HG03175 (cell line): ENCODE measurements at regions not wholly inside any gene's neighbourhood (a gene's known extent, or its start where the extent isn't known, plus 50 kb on each side); places are given as distances from the start of the nearest gene placed in this dataset.

Experiments
- ATAC-seq: cut with Tn5 transposase; IDR thresholded peaks from one replicate; pipeline ENCODE4 v1.9.1; 2021; ENCODE audit warnings: mild to moderate bottlenecking, moderate library complexity; ENCODE audit not compliant: unreplicated experiment

DNA sequence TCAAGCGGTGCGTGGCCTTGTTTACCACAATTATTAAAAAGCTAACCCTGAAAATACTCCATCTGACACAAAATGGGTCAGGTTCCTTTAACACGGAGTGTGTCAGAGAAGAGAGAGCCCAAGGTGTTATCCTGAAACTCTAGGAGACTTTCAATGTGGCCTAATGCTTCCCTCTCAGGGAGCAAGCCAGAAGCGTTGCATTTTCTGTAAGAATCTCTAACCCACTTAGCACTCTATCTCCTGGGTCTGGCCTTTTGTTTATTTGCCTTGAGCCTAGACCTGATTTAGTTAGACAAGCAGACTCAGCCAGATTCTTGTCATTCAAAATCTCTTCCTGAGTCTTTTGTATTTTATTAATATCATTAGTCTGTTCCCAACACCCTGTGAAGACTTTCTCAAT is 184.0 kb upstream of the SYT1 start:
- ATAC-seq = no peak

- no peak for ATAC-seq
These were observed 181.5 kb upstream of the SYT1 start for GRCh38 chr12:78683031-78683430.

DNA sequence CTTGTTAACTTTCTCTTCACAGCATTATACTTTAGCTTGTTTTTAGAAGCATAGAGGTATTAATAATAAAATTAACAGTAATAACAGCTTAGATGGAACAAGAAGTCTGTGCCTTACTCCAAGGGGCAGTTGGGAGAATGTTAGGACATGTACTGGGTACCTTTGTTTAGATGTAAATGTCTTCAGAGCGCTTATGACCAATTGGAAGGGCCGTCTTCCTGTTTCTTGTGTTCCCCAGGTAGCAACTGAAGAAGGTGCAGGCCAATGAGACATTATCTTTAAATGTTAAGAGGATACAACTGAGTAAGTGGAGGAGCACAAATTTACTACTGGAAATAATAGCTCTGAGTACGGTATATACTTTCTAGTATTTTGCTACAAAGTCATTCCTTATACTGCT is 180.9 kb upstream of the SYT1 start:
- no peak for ATAC-seq

- ATAC-seq = no peak
These were observed 180.2 kb upstream of the SYT1 start for GRCh38 chr12:78684419-78684818.

GRCh38 chr12:78695749-78696148 is 168.8 kb upstream of the SYT1 start:
- ATAC-seq = no peak

- no peak for ATAC-seq
These were observed 168.3 kb upstream of the SYT1 start for GRCh38 chr12:78696267-78696666.

DNA sequence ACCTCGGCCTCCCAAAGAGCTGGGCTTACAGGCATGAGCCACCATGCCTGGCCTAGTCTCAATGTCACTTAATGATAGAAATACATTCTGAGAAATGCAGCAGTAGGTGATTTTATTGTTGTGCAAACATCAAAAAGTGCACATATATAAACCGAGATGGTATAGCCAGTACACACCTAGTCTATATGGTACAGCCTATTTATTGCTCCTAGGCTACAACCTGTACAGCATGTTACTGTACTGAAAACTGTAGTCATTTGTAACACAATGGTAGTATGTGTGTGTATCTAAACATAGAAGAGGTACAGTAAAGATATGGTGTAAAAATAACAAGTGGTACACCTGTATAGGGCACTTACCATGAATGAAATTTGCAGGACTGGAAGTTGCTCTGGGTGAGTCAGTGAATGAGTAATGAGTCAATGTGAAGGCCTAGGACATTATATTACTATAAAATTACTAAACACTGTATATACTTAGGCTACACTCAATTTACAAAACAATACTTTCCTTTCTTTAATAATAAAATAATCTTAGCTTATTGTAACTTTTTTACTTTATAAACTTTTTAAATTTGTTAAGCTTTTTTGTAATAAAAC is 166.7 kb upstream of the SYT1 start:
- no peak for ATAC-seq

DNA sequence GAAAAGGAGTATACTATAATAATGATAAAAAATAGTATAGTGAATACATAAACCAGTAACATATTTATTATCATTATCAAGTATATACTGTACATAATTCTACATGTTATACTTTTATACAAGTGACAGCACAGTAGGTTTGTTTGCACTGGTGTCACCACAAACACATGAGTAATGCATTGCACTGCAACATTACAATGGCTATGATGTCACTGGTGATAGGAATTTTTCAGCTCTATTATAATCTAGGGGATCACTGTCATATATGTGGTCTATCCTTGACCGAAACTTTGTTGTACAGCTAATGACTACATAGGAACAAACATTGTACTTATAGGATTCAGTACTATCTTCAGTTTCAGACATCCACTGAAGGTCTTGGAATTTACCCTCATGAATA is 165.8 kb upstream of the SYT1 start:
- ATAC-seq = no peak

GRCh38 chr12:78700565-78700964 is 164.0 kb upstream of the SYT1 start:
- ATAC-seq = no peak

DNA sequence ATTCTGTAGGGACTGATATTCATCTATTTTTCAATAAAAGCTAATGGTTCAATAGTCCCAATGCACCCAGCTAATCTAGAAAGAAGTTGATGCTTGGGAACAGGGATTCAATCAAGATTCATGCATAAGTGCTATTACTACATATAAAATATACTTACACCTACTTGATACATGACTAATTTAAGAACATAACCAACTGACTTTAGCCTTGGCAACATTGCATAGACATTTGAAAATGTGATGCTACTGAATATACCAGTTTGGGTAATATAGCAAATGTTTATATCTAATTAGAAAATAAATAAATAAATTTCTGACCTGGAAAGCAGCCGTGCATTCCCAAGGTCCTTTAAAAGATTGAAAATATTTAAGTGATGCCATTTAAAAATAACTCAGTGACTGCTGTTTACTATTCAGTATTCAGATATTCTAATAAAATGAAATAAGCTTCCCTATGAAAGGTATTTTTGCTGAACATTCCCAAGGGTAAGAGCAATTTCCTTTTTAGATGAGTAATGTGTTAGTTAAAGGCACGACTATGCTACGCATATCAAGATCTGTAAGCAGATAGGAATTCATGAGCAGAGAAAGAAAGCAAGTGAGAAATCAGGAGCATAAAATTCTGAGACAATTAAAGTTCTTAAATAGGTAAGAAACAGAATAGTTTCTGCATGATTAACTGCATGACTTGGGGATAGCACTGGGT is 160.6 kb upstream of the SYT1 start:
- ATAC-seq = no peak

GRCh38 chr12:78711954-78712353 is 152.6 kb upstream of the SYT1 start:
- ATAC-seq = no peak

- no peak for ATAC-seq
These were observed 151.6 kb upstream of the SYT1 start for GRCh38 chr12:78712834-78713481.

DNA sequence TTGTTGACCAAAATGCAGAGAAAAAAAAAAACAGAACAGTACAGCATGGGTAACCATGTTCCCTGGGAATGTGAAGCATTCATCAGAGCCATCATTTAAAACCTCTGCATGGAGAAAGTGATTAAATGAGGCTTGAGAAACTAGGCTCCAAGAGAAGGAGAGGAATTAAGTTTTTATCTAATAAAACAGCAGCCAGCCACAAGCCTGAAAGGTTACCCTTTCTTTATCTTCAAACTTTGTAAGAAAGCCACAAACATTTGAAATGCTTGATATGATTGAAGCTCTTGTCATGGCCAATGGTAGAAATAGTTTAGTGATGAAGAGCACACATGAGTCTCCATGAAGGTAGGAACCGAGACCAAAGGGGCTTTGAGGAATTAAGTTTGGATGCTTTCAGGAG is 144.9 kb upstream of the SYT1 start:
- ATAC-seq = no peak

- no peak for ATAC-seq
These were observed 142.7 kb upstream of the SYT1 start for GRCh38 chr12:78721906-78722305.

GRCh38 chr12:78725033-78725432 is 139.5 kb upstream of the SYT1 start:
- ATAC-seq = no peak

- no peak for ATAC-seq
These were observed 138.5 kb upstream of the SYT1 start for GRCh38 chr12:78725951-78726580.

GRCh38 chr12:78726854-78727253 is 137.7 kb upstream of the SYT1 start:
- no peak for ATAC-seq

DNA sequence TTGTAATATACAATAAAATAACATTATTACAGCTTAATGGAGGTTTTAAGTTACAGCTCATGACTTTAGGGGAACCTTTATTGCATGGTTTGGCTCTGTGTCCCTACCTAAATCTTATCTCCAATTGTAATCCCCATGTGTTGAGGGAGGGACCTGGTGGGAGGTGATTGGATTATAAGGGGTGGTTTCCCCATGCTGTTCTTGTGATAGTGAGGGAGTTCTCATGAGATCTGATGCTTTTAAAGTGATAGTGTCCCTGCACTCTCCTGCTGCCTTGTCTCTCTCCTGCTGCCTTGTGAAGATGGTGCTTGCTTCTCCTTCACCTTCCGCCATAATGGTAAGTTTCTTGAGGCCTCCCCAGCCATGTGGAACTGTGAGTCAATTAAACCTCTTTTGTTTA is 132.1 kb upstream of the SYT1 start:
- ATAC-seq = no peak

GRCh38 chr12:78739653-78740052 is 124.9 kb upstream of the SYT1 start:
- no peak for ATAC-seq

GRCh38 chr12:78746001-78746400 is 118.6 kb upstream of the SYT1 start:
- ATAC-seq = no peak

GRCh38 chr12:78753058-78753457 is 111.5 kb upstream of the SYT1 start:
- ATAC-seq = no peak

DNA sequence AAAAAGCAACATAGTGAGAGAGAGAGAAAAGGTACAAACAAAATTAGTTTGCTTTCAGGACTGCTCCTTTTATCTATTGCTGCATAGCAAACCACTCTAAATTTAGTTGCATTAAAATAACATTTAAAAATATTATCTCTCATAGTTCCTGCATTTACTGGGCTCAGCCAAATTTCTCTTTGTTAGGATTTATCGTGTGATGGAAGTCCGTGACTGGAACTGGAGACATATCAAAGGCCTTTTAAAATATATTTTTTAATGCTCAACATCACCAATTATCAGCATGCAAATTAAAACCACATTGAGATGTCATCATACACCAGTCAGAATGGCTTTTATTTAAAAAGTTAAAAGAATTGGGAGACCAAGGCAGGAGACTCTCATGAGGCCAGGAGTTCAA is 107.6 kb upstream of the SYT1 start:
- no peak for ATAC-seq
